OCI-LY1 (cell line): ENCODE measurements at regions not wholly inside any gene's neighbourhood (a gene's known extent, or its start where the extent isn't known, plus 50 kb on each side); places are given as distances from the start of the nearest gene placed in this dataset.

Experiments
- H2AFZ ChIP-seq: fragments of 200-600 bp; sonication (generic), shearing (Covaris generic); 2 replicates; pipeline ENCODE4 v1.6.0; 2014; ENCODE audit warnings: antibody characterized with exemption, mild to moderate bottlenecking, low read length
- H3F3A ChIP-seq: fragments of 200-600 bp; sonication (generic), shearing (Covaris generic); 2 replicates; pipeline ENCODE4 v1.6.0; 2014; ENCODE audit warnings: mild to moderate bottlenecking, antibody characterized with exemption, low read length, moderate library complexity; ENCODE audit not compliant: insufficient read depth
- H3K27ac ChIP-seq: fragments of 200-600 bp; sonication (generic); 2 replicates; pipeline ENCODE4 v1.5.1; 2014; ENCODE audit warnings: low read length, mixed run types, mild to moderate bottlenecking, low read depth; ENCODE audit not compliant: poor library complexity, severe bottlenecking
- H3K27me3 ChIP-seq: fragments of 200-600 bp; sonication (generic); 2 replicates; pipeline ENCODE4 v1.6.0; 2014; ENCODE audit warnings: antibody characterized with exemption, mild to moderate bottlenecking, low read length, moderate library complexity; ENCODE audit not compliant: insufficient read depth
- H3K36me3 ChIP-seq: fragments of 200-600 bp; sonication (generic); 2 replicates; pipeline ENCODE4 v1.6.1; 2014; ENCODE audit warnings: mild to moderate bottlenecking, antibody characterized with exemption, low read length, moderate library complexity, mixed read lengths; ENCODE audit not compliant: insufficient read depth
- H3K4me1 ChIP-seq: fragments of 200-600 bp; sonication (generic); 2 replicates; pipeline ENCODE4 v1.5.1; 2014; ENCODE audit warnings: mild to moderate bottlenecking, low read length, moderate library complexity; ENCODE audit not compliant: insufficient read depth, severe bottlenecking
- H3K4me2 ChIP-seq: fragments of 200-600 bp; sonication (generic), shearing (Covaris generic); 2 replicates; pipeline ENCODE4 v1.6.1; 2014; ENCODE audit warnings: low read length
- H3K4me3 ChIP-seq: fragments of 200-600 bp; sonication (generic); 2 replicates; pipeline ENCODE4 v1.5.1; 2014; ENCODE audit warnings: low read length, low read depth, mild to moderate bottlenecking, mixed read lengths; ENCODE audit not compliant: poor library complexity, severe bottlenecking
- H3K79me2 ChIP-seq: fragments of 200-600 bp; shearing (Covaris generic); 2 replicates; pipeline ENCODE4 v1.6.1; 2016; ENCODE audit warnings: mixed run types, low read length, mixed read lengths; ENCODE audit not compliant: insufficient read depth
- H3K9ac ChIP-seq: fragments of 200-600 bp; sonication (generic), shearing (Covaris generic); 2 replicates; pipeline ENCODE4 v1.6.1; 2014; ENCODE audit warnings: mild to moderate bottlenecking, low read length, mixed read lengths
- H3K9me2 ChIP-seq: fragments of 200-600 bp; sonication (generic), shearing (Covaris generic); 2 replicates; pipeline ENCODE4 v1.6.1; 2014; ENCODE audit warnings: low read depth, mild to moderate bottlenecking, low read length, mixed read lengths
- H3K9me3 ChIP-seq: fragments of 200-600 bp; shearing (Covaris generic); 2 replicates; pipeline ENCODE4 v1.6.1; 2014; ENCODE audit warnings: low read length, mixed read lengths
- H4K20me1 ChIP-seq: fragments of 200-600 bp; sonication (generic), shearing (Covaris generic); 2 replicates; pipeline ENCODE4 v1.6.0; 2016; ENCODE audit warnings: mild to moderate bottlenecking, low read length; ENCODE audit not compliant: insufficient read depth
- EZH2 ChIP-seq: fragments of 200-600 bp; sonication (generic), shearing (Covaris generic); IDR thresholded peaks from 2 replicates; pipeline ENCODE4 v1.8.0; 2017; ENCODE audit warnings: borderline replicate concordance, mixed run types, mild to moderate bottlenecking, antibody characterized with exemption, low read length, moderate library complexity, mixed read lengths
- TF ChIP-seq, protein P1 (sequence below): fragments of 200-600 bp; sonication (generic), shearing (Covaris generic); IDR thresholded peaks from 2 replicates; pipeline ENCODE4 v1.5.1; 2017; ENCODE audit warnings: mild to moderate bottlenecking, antibody characterized with exemption, low read length, moderate library complexity, mixed read lengths

DNA sequence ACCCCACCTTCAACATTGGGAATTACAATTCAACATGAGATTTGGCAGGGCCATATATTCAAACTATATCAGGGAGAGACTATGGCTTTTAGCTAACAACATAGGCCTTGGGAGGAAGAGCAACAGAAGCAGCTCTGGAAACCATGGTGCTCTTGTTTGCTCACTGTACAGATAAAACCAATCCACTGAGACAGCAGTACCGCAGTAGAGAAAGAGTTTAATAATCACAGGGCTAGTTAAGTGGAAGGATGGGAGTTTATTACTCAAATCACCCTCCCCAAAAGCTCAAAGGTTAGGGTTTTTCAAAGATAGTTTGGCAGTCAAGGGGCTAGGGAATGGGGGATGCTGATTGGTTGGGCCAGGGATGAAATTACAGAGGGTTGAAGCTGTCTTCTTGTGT, 52.7 kb upstream of the CRHR1 start:
- Histone ChIP-seq H2AFZ (no peak overlapping the region), H3F3A (no peaks in the 10 kb centered on the region), H3K4me2 (no peak overlapping the region), H3K36me3 (no peaks in the 10 kb centered on the region), H3K27me3 (no peaks in the 10 kb centered on the region), H3K9ac (no peak overlapping the region), H3K9me3 (no peaks in the 10 kb centered on the region), H3K4me3 (no peak overlapping the region), H3K27ac (no peak overlapping the region), H3K79me2 (no peaks in the 10 kb centered on the region), H3K9me2 (no peaks in the 10 kb centered on the region), H4K20me1 (no peaks in the 10 kb centered on the region), H3K4me1 (no peaks in the 10 kb centered on the region)
- TF ChIP-seq EZH2: no peak
- TF ChIP-seq, protein P1, sequence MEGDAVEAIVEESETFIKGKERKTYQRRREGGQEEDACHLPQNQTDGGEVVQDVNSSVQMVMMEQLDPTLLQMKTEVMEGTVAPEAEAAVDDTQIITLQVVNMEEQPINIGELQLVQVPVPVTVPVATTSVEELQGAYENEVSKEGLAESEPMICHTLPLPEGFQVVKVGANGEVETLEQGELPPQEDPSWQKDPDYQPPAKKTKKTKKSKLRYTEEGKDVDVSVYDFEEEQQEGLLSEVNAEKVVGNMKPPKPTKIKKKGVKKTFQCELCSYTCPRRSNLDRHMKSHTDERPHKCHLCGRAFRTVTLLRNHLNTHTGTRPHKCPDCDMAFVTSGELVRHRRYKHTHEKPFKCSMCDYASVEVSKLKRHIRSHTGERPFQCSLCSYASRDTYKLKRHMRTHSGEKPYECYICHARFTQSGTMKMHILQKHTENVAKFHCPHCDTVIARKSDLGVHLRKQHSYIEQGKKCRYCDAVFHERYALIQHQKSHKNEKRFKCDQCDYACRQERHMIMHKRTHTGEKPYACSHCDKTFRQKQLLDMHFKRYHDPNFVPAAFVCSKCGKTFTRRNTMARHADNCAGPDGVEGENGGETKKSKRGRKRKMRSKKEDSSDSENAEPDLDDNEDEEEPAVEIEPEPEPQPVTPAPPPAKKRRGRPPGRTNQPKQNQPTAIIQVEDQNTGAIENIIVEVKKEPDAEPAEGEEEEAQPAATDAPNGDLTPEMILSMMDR: no peak

GRCh38 chr17:45732926-45733505, 51.1 kb upstream of the CRHR1 start:
- Histone ChIP-seq H3K4me1 (no peaks in the 10 kb centered on the region), H3K9me3 (no peaks in the 10 kb centered on the region), H3K79me2 (no peaks in the 10 kb centered on the region), H3K4me2 (no peak overlapping the region), H3K27me3 (no peaks in the 10 kb centered on the region), H3K36me3 (no peaks in the 10 kb centered on the region), H4K20me1 (no peaks in the 10 kb centered on the region), H3K27ac (no peak overlapping the region), H3K9ac (no peak overlapping the region), H3K9me2 (no peaks in the 10 kb centered on the region), H3K4me3 (no peak overlapping the region), H3F3A (no peaks in the 10 kb centered on the region), H2AFZ (no peak overlapping the region)
- TF ChIP-seq EZH2: no peak
- TF ChIP-seq, protein P1: no peak

- no peak overlapping the region for H3K4me3 ChIP-seq
- no peak overlapping the region for H3K9ac ChIP-seq
- H3K27ac ChIP-seq: no peak overlapping the region
- H3K79me2 ChIP-seq: no peaks in the 10 kb centered on the region
- H3F3A ChIP-seq: no peaks in the 10 kb centered on the region
- H3K9me2 ChIP-seq: no peaks in the 10 kb centered on the region
- H3K27me3 ChIP-seq: no peaks in the 10 kb centered on the region
- H3K36me3 ChIP-seq: no peaks in the 10 kb centered on the region
- no peaks in the 10 kb centered on the region for H3K9me3 ChIP-seq
- no peaks in the 10 kb centered on the region for H3K4me1 ChIP-seq
- TF ChIP-seq, protein P1: no peak
- no peak for TF ChIP-seq EZH2
- no peak overlapping the region for H3K4me2 ChIP-seq
- H4K20me1 ChIP-seq: no peaks in the 10 kb centered on the region
- no peak overlapping the region for H2AFZ ChIP-seq
Measured at GRCh38 chr17:45733781-45734180, 50.3 kb upstream of the CRHR1 start.
